ENCODE measurements at regions not wholly inside any gene's neighbourhood (a gene's known extent, or its start where the extent isn't known, plus 50 kb on each side); places are given as distances from the start of the nearest gene placed in this dataset.

DNA sequence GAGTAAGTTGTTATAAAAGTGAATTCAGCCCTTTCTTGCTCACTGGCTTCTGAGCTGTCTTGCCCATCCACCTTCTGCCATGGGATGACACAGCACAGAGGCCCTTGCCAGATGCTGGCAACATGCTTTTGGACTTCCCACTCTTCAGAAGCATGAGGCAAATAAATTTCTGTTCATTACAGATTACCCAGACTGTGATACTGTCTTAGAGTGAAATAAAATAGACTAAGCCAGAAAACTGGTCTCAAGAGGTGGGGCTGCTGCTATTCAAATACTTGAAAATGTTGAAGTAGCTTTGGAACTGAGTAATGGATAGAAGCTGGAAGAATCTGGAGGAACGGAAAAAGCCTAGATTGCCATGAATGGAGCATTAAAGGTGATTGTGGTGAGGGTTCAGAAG lies 170.4 kb downstream of the ZMAT3 start:
- TF ChIP-seq, protein P1, sequence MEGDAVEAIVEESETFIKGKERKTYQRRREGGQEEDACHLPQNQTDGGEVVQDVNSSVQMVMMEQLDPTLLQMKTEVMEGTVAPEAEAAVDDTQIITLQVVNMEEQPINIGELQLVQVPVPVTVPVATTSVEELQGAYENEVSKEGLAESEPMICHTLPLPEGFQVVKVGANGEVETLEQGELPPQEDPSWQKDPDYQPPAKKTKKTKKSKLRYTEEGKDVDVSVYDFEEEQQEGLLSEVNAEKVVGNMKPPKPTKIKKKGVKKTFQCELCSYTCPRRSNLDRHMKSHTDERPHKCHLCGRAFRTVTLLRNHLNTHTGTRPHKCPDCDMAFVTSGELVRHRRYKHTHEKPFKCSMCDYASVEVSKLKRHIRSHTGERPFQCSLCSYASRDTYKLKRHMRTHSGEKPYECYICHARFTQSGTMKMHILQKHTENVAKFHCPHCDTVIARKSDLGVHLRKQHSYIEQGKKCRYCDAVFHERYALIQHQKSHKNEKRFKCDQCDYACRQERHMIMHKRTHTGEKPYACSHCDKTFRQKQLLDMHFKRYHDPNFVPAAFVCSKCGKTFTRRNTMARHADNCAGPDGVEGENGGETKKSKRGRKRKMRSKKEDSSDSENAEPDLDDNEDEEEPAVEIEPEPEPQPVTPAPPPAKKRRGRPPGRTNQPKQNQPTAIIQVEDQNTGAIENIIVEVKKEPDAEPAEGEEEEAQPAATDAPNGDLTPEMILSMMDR (IDR thresholded peaks at IDR 0.05; ENCODE audit: poor library complexity, severe bottlenecking), result no peak
- no peak for TF ChIP-seq RAD21 (conservative IDR thresholded peaks at IDR 0.05)
- TF ChIP-seq TAF1 (IDR thresholded peaks at IDR 0.05; ENCODE audit: low read depth), result no peak
- no peak for TF ChIP-seq MXI1 (conservative IDR thresholded peaks at IDR 0.05; ENCODE audit: poor library complexity, severe bottlenecking)
- no peak for TF ChIP-seq POLR2AphosphoS5 (IDR thresholded peaks at IDR 0.05)
- TF ChIP-seq, protein P2, sequence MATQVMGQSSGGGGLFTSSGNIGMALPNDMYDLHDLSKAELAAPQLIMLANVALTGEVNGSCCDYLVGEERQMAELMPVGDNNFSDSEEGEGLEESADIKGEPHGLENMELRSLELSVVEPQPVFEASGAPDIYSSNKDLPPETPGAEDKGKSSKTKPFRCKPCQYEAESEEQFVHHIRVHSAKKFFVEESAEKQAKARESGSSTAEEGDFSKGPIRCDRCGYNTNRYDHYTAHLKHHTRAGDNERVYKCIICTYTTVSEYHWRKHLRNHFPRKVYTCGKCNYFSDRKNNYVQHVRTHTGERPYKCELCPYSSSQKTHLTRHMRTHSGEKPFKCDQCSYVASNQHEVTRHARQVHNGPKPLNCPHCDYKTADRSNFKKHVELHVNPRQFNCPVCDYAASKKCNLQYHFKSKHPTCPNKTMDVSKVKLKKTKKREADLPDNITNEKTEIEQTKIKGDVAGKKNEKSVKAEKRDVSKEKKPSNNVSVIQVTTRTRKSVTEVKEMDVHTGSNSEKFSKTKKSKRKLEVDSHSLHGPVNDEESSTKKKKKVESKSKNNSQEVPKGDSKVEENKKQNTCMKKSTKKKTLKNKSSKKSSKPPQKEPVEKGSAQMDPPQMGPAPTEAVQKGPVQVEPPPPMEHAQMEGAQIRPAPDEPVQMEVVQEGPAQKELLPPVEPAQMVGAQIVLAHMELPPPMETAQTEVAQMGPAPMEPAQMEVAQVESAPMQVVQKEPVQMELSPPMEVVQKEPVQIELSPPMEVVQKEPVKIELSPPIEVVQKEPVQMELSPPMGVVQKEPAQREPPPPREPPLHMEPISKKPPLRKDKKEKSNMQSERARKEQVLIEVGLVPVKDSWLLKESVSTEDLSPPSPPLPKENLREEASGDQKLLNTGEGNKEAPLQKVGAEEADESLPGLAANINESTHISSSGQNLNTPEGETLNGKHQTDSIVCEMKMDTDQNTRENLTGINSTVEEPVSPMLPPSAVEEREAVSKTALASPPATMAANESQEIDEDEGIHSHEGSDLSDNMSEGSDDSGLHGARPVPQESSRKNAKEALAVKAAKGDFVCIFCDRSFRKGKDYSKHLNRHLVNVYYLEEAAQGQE (IDR thresholded peaks at IDR 0.05; ENCODE audit: borderline replicate concordance), result no peak
- no peak for TF ChIP-seq SMC3 (conservative IDR thresholded peaks at IDR 0.05; ENCODE audit: poor library complexity)
- no peak for TF ChIP-seq EZH2 (IDR thresholded peaks at IDR 0.05; ENCODE audit: borderline replicate concordance, insufficient read depth, low read length, poor library complexity, severe bottlenecking)
- TF ChIP-seq EP300 (conservative IDR thresholded peaks at IDR 0.05; ENCODE audit: poor library complexity, severe bottlenecking), result no peak
- H3K4me2 ChIP-seq (ENCODE audit: low read length), result peak overlapping the region; percentile 12
- no peak overlapping the region for H2AFZ ChIP-seq (ENCODE audit: low read depth, low read length)
- H3K4me3 ChIP-seq (ENCODE audit: low read length), result no peak overlapping the region
- no peaks in the 10 kb centered on the region for H3K36me3 ChIP-seq (ENCODE audit: insufficient read depth, low read length)
- no peaks in the 10 kb centered on the region for H4K20me1 ChIP-seq (ENCODE audit: insufficient read depth)
- H3K9ac ChIP-seq (ENCODE audit: low read length), result no peak overlapping the region
- H3K9me2 ChIP-seq (ENCODE audit: insufficient read depth, low read length), result no peaks in the 10 kb centered on the region
- H3K79me2 ChIP-seq (replicated peaks; ENCODE audit: insufficient read depth, low read length), result no peaks in the 10 kb centered on the region
- no peaks in the 10 kb centered on the region for H3F3A ChIP-seq (ENCODE audit: insufficient read depth, low read length, poor library complexity, severe bottlenecking)
- no peak overlapping the region for H3K27ac ChIP-seq (ENCODE audit: low read length)
- H3K27me3 ChIP-seq (ENCODE audit: insufficient read depth, low read depth, low read length), result no peaks in the 10 kb centered on the region
- no peaks in the 10 kb centered on the region for H3K9me3 ChIP-seq (ENCODE audit: low read length)

DNA sequence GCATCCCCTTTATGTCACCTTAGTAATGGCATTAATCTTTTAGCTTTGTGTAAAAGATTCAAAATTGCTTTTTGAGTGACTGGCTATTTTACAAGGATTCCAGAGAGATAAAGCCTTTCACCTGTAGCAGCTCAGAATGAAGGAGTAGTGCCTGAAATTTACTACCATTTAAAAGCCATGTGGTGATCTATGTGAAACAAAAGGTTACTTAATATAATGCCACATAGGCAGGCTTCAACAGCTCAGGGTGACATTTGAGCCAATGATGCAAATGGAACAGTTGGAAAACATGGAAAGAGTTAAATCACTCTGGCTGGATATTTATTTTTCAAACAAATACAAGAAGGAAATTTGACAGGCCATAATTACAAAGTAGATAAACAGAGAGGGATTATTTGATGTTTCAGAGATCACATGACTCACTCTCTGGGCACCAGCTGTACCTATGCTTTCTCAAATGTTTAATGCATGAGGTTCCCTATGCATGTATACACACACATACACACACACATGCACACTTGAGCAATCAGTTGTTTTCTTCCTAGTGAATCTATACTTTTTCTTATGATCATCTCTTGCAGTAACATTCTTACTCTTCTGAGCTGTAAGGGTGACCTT lies 171.5 kb downstream of the ZMAT3 start:
- Histone ChIP-seq H3K9ac (ENCODE audit: low read length) (no peak overlapping the region), H3K27me3 (ENCODE audit: insufficient read depth, low read depth, low read length) (no peaks in the 10 kb centered on the region), H3K79me2 (replicated peaks; ENCODE audit: insufficient read depth, low read length) (no peaks in the 10 kb centered on the region), H3K4me3 (ENCODE audit: low read length) (no peak overlapping the region), H3K27ac (ENCODE audit: low read length) (no peak overlapping the region), H4K20me1 (ENCODE audit: insufficient read depth) (no peaks in the 10 kb centered on the region), H3K9me2 (ENCODE audit: insufficient read depth, low read length) (no peaks in the 10 kb centered on the region), H3F3A (ENCODE audit: insufficient read depth, low read length, poor library complexity, severe bottlenecking) (no peaks in the 10 kb centered on the region), H3K36me3 (ENCODE audit: insufficient read depth, low read length) (no peaks in the 10 kb centered on the region), H3K9me3 (ENCODE audit: low read length) (no peaks in the 10 kb centered on the region), H3K4me2 (ENCODE audit: low read length) (no peak overlapping the region), H2AFZ (ENCODE audit: low read depth, low read length) (no peak overlapping the region)
- TF ChIP-seq RAD21 (conservative IDR thresholded peaks at IDR 0.05) (no peak), TAF1 (IDR thresholded peaks at IDR 0.05; ENCODE audit: low read depth) (no peak), EP300 (conservative IDR thresholded peaks at IDR 0.05; ENCODE audit: poor library complexity, severe bottlenecking) (no peak), EZH2 (IDR thresholded peaks at IDR 0.05; ENCODE audit: borderline replicate concordance, insufficient read depth, low read length, poor library complexity, severe bottlenecking) (no peak), POLR2AphosphoS5 (IDR thresholded peaks at IDR 0.05) (no peak), MXI1 (conservative IDR thresholded peaks at IDR 0.05; ENCODE audit: poor library complexity, severe bottlenecking) (no peak), SMC3 (conservative IDR thresholded peaks at IDR 0.05; ENCODE audit: poor library complexity) (no peak)
- TF ChIP-seq, protein P2 (IDR thresholded peaks at IDR 0.05; ENCODE audit: borderline replicate concordance), result no peak
- TF ChIP-seq, protein P1 (IDR thresholded peaks at IDR 0.05; ENCODE audit: poor library complexity, severe bottlenecking), result no peak

Data from neural cell (in vitro differentiated cells).